HG03280 (cell line): ENCODE measurements at regions not wholly inside any gene's neighbourhood (a gene's known extent, or its start where the extent isn't known, plus 50 kb on each side); places are given as distances from the start of the nearest gene placed in this dataset.
"Not testable (repeated sequence)": the region's sequence is repeated elsewhere in the genome, so short reads cannot be mapped to it uniquely, and the experiment has no call there.

Experiments
- ATAC-seq: cut with Tn5 transposase; IDR thresholded peaks from one replicate; pipeline ENCODE4 v1.9.1; 2021; ENCODE audit warnings: mild to moderate bottlenecking, moderate library complexity; ENCODE audit not compliant: unreplicated experiment

DNA sequence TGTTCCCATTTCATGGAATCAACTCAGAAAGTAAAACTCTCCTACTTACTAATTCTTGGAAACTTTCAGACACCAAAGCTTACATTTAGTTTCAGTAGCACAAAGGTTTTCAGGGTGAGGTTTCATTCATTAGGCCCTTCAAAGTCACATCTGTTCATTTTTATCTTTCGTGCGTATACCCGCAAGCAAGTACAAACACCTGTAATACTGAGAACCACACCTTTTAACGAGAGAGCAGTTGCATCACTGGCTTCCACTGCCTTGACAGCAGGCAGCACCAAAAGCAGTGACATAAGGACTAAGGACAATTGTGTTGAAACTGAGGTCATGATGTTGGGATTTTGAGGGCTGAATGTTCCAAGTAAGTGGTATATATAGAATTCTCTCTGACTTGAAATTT is 60.5 kb downstream of the GOLGA6L22 start:
- not testable (repeated sequence) for ATAC-seq

DNA sequence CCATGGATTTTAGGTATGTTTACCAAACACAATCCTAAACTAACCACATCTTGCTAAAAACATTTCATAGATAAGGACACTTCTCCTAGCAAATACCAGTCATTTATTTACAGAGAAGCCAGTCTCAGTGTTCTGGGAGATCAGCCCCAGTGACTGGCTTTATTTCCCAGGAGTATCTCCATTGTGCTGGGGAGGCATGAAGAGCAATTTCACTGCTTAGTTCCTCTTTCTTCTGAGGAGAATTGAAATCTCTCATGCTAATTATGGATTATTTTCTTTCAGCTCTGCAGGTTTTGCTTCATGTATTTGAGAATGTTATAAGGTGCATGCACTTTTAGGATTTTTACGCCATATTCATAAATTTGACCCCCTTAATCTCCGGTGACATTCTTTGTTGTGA is 67.8 kb downstream of the GOLGA6L22 start:
- ATAC-seq = not testable (repeated sequence)

DNA sequence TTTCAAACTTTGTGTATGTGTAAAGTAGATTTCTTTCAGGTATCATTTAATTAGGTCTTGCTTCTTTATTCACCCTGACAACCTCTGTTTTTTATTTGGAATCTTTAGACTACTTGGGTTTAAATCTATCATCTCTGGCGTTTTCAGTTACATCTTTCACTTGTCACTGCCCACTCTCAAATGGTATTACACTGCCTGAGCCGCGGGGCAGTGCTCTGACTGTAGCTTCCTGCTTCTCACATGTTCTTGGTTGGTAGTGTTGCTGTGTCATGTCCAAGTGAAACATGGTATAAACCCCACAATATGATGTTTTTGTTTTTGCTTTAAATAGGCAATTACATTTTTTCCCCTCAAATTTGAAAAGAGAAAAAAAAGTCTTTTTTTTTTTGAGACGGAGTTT is 68.3 kb downstream of the GOLGA6L22 start:
- not testable (repeated sequence) for ATAC-seq

DNA sequence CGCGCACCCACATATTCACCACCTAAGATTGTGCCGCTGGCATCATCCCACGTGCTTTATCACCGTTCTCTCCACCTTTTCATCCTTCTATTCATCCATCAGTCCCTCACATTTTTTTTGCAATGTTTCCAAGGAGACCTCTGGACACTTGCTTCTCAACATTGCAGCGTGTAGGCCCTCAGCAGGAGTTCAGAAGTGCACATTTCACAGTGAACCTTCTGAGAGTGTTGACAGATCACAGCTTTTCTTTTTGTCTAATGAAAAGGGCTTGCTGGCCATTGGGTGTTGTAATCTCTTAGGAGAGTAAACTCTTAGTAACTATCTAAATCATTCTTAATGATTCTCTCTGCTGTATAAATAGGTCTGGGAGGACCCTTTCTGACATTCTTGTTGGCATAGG is 70.5 kb downstream of the GOLGA6L22 start:
- not testable (repeated sequence) for ATAC-seq

DNA sequence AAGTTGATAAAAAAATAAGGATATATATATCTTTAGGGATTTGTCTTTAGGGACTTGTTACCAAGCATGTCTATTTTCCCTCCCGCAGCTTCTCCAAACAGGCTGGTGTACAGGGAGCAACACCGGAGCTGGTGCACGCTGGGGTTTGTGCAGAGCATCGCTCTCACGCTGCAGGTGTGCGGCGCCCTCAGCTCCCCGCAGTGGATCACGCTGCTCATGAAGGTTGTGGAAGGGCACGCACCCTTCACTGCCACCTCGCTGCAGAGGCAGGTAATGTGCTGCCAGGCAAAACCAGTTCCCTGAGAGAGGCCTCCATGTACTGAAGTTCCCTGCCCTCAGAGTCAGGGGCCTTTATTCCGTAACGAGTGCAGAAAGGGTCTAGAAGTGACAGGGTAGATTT is 101.0 kb downstream of the GOLGA6L22 start:
- not testable (repeated sequence) for ATAC-seq

DNA sequence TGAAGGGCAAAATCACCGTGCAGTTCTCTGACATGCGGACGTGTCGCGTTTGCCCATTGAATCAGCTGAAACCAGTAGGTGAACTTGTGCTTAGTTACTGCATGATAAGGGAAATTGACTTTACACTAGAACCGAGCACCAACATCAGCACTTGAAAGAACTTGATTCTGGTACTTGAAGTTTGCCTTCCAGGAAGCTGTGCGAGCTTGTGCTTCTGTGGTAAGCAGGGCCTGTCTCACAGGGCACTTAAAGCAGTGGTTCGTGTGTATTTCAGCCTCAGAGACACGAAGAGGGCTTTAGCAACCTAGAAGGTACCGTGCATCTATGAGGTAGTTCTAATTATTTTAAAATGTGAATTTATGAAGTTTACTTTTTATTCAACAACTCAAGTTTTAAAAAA is 103.0 kb downstream of the GOLGA6L22 start:
- ATAC-seq = not testable (repeated sequence)

DNA sequence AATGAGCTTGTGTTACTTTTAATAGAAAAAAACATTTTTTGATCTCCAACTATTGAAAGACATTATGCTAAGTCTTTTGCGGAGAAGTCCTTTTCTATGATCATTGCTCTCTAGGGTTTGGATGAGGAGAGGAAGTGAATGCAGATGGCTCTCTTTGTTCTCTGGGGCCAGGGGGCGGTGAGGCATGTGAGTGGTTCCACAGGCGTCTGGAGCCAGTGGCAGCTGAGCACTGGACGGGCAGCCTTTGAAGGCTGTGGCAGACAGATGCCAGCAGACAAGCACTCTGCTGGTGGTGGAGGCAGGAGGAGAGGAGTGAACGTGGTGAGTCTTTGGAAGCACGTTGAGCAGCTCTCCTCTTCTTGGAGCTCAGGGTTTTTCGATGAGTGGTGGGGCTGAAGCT is 107.8 kb downstream of the GOLGA6L22 start:
- not testable (repeated sequence) for ATAC-seq

DNA sequence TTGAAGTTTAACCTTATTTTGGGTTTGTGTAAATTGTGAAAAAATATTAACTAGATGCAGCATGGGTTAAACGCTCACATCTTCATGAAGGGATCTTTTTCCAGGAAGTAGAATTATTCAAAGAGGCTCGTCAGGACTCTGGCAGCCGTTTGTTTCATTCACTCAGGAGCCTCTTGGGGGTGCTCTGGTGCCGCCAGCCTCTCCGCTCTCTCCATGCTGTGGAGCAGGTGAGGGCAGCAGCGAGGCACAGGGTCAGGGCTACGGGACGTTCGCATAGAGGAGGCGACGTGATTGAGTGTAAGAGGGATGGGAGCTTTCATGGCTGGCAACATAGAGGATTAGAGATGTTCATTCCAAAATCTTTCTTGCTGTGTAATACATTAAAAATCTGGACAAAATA is 110.8 kb downstream of the GOLGA6L22 start:
- not testable (repeated sequence) for ATAC-seq

DNA sequence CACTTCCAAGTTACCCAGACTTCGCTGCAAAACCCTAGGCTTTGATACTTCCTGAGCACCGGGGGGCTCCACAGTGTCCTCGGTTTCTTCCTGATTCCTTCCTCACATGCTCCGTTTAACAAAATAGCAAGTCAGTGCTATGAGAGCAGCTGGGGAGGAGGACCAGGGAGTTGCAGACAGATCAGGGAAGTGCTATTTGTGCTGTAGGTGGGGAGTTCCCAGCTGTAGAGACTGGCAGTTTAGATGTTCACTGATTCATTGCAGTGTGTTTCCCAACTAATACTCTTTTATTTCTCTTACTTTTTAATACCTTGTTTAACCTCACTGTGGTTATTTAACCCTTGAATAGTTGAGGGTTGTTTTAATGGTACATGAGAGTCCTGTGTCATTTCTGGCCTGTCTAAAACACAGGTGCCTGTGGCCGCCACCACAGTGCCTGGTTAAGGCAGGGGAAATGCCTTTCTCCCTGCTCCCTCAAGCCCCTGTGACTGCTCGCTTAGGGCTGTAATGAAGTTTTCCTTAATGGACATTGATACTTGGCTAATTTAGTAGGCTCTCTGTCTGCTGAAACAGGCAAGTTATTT is 113.5 kb downstream of the GOLGA6L22 start:
- not testable (repeated sequence) for ATAC-seq

DNA sequence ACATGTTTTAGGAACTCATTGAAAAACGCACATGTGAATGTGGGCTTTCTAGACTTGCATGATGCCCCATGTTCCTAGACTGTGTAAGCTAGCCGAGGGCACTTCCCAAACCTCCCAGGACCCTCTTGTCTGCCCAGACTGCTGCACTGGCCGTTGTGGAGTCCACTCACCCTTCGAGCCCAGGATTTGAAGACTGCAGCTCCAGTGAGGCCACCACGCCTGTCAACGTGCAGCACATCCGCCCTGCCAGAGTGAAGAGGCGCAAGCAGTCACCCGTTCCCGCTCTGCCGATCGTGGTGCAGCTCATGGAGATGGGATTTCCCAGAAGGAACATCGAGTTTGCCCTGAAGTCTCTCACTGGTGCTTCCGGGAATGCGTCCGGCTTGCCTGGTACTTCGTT is 114.1 kb downstream of the GOLGA6L22 start:
- ATAC-seq = not testable (repeated sequence)

DNA sequence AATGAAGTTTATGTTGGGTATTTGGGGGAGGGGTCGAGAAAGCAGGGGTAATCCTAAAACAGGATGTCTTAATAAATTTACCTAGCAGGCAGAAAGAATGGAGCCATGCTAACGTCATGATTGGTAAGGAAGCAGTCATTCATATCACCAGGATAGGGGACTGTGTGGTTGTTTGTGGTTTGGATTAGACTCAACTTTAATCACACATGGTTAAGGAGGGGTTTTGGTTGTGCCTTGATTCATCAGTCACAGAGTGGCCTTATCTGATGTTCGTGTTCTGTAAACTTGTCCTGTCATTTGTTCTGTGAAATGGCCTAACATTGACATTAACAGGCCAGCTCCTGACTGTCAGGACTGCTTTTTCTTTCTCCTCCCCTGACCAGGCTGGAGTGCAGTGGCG is 119.1 kb downstream of the GOLGA6L22 start:
- ATAC-seq = not testable (repeated sequence)

DNA sequence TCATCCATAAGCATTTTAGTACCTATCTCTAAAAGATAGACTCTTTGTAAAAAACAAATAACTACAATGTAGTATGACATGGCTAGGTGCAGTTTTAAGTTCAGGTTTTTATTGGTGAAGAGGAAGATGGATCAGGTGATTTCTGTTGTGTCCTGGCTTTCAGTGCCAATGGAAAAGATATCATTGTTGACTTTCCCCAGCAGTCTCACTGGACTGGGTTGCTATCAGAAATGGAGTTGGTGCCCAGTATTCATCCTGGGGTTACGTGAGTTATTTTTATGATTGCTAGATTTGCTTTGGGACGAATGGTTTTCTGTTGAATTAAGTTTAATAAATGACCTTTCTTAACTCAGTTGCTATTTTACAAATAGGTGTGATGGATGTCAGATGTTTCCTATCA is 120.5 kb downstream of the GOLGA6L22 start:
- not testable (repeated sequence) for ATAC-seq

DNA sequence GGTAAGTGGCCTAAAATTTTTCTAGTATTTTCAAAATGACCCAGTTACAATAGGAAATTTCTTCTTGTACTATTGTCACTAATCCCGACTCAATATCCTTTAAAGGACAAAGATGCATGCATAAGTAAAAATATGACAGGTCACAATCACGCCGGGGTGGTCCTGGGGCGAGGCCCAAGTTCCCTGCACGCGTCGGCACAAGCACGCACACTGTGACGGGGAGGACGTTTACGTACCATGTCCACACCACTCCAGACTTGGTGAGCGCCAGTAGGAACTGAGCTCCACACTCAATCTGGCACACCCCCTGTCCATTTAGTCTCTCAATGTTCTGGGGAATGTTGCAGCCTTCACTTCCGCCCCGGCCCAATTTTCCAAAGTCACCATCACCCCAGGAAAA is 128.7 kb downstream of the GOLGA6L22 start:
- ATAC-seq = not testable (repeated sequence)

DNA sequence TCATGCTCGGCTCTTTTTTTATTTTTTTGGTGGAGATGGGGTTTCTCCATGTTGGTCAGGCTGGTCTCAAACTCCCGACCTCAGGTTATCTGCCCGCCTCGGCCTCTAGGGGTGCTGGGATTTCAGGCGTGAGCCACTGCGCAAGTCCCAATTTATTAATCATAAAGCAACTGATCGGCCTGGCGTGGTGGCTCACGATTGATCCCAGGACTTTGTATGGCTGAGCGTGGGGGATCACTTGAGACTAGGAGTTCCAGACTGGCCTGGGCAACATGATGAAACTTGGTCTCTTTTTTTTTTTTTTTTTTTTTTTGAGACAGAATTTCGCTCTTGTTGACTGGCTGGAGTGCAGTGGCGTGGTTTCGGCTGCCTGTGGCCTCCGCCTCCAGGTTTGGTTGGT is 139.8 kb downstream of the GOLGA6L22 start:
- ATAC-seq = not testable (repeated sequence)

DNA sequence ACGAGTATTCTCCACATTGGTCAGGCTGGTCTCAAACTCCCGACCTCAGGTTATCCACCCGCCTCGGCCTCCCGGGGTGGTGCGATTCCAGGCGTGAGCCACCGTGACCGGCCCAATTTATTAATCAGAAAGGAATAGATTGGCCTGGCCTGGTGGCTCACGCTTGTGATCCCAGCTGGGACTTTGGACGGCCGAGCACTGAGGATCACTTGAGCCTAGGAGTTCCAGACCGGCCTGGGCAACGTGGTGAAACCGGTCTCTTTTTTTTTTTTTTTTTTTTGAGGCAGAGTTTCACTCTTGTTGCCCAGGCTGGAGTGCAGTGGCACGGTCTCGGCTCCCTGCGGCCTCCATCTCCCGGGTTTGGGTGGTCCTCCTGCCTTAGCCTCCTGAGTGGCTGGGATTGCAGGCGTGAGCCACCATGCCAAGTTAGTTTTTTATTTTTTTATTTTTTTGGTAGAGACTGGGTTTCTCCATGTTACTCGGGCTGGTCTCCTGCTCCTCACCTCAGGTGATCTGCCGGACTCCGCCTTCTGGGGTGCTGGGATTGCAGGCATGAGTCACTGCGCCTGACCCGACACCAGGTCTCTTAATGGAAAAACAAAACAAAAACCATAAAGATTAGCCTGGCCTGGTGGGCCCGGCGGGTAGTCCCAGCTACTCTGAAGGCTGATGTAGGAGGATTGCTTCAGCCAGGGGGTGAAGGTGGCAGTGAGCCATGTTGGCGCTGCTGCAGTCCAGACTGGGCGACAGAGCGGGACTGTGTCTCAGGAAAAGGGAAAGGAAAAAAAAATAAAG is 141.0 kb downstream of the GOLGA6L22 start:
- ATAC-seq = not testable (repeated sequence)

DNA sequence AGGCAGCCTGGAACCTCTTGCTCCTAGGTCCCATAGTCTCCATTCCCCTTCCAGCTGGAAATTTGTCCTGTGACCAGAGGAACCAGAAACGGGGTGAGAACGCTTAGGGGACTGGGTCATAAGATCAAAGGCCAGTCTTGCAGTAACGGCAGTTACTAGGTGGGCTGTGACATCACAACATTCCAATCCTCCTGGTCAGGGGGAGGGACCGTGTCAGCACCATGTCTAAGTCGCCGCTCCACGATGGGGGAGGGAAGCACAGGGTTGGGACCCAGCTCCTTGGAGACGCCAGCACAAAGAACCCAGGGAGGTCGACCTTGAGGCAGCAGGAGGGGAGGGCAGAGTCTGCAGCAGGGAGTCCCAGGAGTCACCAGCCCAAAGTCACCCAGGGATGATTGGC is 158.3 kb downstream of the GOLGA6L22 start:
- not testable (repeated sequence) for ATAC-seq

DNA sequence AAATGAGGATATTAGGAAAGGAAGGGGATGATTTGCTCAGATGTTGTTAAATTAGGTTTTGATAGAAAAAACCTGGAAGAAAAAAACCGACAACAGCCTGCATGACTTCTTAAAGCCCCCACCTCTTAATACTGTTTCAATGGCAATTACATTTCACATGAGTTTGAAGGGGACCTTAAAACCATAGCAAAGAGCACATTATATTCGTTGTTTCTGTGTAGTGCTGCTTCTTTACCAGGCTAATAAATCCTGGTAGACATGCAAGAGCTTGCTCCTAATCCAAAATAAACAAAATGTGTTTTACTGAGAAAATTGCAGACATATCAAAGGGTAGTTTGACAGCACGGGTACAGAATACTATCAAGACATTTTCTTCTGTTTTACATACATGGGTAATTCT is 154.7 kb upstream of the NIPA1 start:
- ATAC-seq = not testable (repeated sequence)

DNA sequence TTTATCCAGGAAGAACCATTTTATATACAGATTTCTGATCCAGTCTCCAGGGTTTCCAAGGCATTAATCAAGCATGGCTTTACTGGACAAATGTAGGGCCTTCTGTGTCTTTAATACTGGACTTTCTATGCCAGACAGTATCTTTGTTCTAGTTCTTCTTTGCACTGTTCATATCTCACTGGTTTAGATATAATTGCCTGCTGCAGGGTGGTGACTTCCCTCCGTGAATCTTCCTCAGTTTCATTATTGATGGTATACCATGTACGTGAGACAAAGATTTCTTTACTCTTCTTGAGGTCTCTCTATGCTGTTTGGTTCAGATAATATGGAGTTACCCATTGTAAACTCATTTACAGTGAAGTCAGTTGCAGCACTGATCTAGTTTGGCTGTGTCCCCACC is 146.5 kb upstream of the NIPA1 start:
- ATAC-seq = not testable (repeated sequence)

DNA sequence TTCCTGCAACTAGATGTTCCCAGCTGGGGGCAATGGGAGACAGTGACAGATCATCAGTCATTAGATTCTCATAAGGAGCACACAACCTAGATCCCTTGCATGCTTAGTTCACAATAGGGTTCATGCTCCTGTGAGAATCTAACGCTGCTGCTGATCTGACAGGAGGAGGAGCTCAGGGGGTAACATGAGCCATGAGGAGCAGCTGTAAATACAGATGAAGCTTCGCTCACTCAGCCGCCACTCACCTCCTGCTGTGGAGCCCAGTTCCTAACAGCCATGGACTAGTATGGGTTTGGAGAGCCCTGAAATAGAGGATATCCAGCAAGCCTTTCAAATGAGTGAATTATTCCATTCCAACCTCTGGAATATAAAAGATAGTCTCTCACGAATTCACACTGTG is 137.0 kb upstream of the NIPA1 start:
- not testable (repeated sequence) for ATAC-seq

DNA sequence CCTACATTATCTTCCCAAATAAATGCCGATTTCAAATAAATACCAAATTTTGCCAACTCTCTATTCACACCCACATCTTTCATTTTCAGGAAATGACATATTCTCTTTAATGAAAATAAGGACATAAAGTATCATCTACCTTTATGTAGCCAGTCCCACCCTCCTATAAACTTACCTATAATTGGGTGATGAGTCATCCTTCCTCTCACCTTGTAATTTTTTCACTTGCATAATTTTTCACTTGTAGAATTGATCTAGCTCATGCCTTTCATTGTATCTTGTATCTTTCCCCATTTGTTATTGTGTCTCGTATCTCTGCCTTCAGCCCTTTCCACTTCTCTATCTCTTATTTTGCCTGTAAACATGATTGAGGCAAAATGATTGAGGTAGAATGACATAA is 135.3 kb upstream of the NIPA1 start:
- not testable (repeated sequence) for ATAC-seq

DNA sequence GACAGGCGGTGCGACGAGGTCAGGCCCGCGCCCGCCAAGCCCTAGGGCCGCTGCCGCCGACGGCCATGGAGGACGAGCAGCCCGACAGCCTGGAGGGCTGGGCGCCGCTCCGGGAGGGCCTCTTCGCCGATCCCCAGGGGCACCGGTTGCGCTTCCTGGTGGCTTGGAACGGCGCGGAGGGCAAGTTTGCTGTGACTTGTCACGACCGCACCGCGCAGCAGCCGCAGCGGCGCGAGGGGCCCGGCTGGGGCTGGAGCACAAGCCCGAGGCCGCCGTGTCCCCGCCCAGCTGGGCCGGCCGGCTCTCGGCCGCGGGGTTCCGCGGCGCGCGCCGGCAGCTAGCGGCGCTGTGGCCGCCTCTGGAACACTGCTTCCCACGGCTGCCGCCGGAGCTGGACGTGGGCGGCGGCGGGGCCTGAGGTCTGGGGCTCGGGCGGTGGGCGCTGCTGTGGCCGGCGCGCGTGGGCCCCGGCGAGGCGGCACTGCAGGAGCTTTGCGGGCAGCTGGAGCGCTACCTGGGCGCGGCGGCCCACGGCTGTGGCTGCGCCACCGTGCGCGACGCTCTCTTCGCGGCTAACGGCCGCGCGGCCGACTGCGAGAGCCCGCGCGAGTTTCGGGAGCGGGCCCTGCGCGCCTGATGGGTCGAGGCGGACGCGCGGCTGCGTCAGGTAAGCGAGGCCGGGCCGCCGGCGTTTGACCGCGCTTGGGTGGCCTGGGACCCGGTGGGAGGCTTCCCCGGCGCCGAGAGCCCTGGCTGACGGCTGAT is 122.0 kb upstream of the NIPA1 start:
- peak; percentile 71 for ATAC-seq
